ENCODE measurements at regions not wholly inside any gene's neighbourhood (a gene's known extent, or its start where the extent isn't known, plus 50 kb on each side); places are given as distances from the start of the nearest gene placed in this dataset.
A peak's percentile ranks its signal among the peaks of the same experiment; 100 is the strongest.
"Not testable (repeated sequence)": the region's sequence is repeated elsewhere in the genome, so short reads cannot be mapped to it uniquely, and the experiment has no call there.

DNA sequence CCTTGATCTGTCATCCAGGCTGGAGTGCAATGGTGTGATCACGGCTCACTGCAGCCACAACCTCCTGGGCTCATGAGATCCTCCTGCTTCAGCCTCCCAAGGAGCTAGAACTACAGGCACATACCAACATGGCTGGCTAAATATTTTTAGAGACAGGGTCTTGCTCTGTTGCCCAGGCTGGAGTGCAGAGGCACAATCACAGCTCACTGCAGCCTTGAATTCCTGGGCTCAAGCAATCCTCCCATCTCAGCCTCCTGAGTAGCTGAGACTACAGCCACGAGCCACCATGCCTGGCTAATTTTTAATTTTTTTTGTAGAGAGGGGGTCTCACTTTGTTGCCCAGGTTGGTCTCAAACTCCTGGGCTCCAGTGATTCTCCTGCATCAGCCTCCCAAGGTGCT, 106.3 kb upstream of the ZNF536 start:
- not testable (repeated sequence) for DNase-seq (ENCODE audit: low read depth in 4 of 4, low spot score in 3 of 4)

DNA sequence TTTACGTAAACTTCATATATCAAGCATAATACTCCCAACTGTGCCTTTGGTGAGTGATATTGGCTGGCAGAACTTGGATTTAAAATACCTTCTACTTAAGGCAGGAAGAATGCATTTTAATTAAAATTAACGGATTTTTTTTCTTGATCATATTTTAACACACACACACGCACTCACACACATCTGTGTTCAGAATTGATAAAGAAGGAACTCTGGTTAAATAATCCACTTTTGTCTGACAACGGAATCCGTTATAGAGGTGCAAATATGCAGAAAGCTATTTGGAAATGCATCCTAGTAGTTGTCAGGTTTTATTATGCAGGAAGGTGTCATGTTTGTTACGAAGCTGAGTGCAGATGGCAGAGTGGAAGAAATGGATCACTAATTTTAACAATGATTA, 105.5 kb upstream of the ZNF536 start:
- DNase-seq (ENCODE audit: low read depth in 4 of 4, low spot score in 3 of 4) = no peak

DNA sequence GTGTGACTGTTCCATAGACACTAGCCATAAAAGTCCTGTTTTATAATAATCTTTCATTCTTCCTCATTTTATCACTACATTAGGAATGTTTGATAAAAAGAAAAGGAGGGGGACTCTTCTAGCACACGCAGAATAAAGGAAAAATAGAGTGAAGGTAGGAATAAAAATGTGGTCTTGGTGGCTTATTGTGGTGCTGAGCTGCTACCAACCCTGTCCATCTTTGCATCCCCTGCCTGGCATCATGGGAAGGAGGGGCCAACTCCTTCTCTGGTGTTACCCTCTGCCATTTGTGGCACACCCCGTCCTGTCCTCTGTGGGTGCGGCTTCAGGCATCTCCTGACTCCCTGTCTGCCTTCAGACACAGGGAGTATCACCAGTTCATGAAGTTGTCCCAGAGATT, 104.9 kb upstream of the ZNF536 start:
- DNase-seq (ENCODE audit: low read depth in 4 of 4, low spot score in 3 of 4) = no peak

DNA sequence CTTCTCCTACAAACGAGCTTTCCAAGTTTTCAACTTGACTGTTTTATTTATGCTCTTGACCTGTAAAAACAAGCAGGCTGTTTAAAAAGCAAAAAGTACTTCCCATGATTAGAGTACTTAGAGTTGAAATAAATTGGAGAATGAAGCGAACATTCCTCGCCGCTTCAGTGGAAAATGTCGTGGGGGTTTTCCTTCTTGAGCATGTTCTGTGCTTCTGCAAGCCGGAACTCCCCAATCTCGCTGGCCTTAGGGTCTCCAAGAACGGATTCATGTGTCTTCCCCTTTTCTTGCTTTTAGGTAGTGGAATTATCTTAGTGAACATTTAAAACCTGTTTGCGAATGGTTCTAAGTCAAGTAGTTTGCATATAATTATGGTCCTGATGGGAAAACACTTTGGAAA, 103.6 kb upstream of the ZNF536 start:
- peak in 2 of 4 donors; percentile 12 to 22 for DNase-seq (ENCODE audit: low read depth in 4 of 4, low spot score in 3 of 4)

DNA sequence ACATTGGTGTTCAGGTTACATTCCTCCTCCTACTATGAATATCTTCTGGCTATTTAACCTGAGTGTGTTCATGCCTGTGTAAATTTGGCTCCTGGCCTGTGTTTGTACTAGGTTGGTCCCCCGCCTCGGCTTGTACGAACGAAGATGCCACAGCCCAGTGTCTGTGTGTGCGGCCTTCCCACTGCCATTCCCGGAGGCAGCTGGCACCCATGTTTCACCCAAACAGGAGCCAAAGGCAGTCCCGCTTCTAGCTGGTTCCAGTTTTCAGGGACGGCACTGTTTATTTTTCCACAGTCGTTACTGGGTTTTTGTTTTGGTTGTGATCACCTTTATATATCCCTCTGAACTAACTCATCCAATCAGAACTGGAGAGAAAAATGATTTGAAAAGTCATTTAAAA, 102.5 kb upstream of the ZNF536 start:
- DNase-seq (ENCODE audit: low read depth in 4 of 4, low spot score in 3 of 4) = no peak

DNA sequence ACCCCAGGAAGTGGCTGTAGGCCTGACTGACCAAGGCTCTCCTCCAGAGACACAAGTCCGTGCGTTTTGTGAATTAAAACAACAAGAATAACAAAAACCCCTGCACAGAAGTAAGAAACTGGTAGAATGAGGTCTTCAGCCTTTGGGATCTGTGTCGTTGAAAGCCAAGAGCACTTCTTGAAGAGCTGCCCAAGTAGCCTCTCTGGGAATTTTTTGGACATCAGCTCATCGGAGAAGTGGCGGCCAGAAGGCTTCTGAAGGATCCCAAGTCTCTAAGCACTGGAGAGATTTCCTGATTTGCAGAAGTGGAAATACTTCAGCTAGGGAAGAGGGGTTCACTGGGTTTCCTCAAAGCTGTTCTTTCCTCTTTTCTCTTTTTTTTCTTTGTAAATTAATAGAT, 100.4 kb upstream of the ZNF536 start:
- DNase-seq (ENCODE audit: low read depth in 4 of 4, low spot score in 3 of 4) = no peak

DNA sequence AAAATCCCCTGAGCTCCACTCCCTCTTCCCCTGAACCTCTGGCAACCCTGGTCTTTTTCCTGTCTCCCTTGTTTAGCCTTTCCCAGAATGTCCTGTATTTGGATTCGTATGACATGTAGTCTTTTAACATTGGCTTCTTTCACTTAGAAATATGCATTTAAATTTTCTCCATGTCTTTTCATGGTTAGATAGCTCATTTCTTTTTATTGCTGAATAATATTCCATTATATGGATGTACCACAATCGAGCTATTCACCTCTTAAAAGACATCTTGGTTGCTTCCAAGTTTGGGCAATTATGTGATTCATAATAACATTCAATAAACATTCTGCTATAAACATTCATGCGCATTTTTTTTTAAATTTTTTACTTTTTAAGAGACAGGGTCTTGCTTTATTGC, 99.6 kb upstream of the ZNF536 start:
- no peak for DNase-seq (ENCODE audit: low read depth in 4 of 4, low spot score in 3 of 4)

DNA sequence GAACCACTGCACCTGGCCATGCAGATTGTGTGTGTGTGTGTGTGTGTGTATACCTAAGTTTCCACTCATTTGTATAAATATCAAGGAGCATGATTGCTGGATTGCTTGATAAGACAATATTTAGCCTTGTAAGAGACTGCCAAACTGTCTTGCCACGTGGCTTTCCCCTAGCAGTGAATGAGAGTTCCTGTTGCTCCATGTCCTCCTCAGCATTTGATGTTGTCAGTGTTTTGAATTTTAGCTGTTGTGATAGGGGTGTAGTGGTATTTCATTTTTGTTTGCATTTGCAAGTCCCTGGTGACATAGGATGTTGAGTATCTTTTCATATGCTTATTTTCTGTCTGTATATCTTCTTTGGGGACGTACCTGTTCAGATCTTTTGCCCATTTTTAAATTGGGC, 99.0 kb upstream of the ZNF536 start:
- DNase-seq (ENCODE audit: low read depth in 4 of 4, low spot score in 3 of 4) = no peak

DNA sequence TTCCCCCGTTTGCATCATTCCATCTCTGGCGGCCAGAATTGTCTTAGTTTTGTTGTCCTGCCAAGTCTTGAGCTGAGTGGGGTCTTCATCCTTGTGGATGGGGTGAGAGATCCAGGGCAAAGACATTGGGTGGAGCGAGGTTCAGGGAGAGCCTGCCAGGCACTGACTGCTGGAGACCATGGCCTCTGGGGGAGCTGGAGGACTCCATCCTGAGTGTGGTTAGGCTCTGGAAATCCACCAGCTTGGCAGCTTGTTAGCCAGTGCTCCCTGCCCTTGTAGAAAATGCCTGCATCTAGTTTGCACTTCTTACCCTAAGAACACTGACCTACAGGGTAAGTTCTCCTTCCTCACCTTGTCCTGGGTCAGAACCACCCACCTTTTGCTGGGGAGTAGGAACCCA, 97.2 kb upstream of the ZNF536 start:
- no peak for DNase-seq (ENCODE audit: low read depth in 4 of 4, low spot score in 3 of 4)

DNA sequence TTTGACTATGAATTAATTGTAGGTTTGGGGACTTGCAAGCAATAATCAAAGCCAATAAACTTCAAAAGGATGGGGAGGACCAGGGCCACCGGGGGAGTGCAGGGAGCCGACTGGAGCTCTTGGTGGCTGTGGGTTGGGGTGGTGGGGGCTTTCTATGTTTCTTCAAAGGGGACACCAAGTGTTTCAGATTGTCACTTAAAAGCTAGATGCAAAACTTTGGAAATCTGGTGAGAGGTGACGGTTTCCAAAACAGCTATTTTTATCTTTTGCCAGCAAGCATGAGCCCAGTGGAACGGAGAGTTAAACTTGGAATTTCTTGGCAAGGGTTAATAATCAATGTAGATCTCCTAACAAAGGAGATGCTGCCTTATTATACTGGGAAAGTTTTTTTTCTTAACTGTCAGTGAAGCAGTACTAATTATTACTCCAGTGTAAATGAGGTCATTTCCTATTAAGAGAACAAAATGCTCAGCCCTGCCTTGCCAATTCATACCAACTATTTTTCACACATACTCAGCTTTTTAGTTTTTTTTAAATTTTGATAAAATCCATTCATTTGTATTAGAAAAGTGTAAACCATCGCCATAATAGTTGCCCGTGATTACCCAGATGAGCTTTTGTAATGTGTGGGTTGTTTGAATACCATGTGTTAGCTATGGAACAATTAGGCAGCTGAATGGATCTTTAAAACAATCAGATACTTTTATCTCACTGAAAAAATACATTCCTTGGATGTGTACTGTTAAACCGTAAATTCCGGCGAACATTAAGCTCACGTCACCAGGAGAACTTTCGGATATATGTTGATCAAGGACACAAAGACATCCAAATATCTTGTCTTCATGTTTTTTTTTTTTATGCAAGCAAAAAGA, 95.9 kb upstream of the ZNF536 start:
- DNase-seq (ENCODE audit: low read depth in 4 of 4, low spot score in 3 of 4) = no peak

DNA sequence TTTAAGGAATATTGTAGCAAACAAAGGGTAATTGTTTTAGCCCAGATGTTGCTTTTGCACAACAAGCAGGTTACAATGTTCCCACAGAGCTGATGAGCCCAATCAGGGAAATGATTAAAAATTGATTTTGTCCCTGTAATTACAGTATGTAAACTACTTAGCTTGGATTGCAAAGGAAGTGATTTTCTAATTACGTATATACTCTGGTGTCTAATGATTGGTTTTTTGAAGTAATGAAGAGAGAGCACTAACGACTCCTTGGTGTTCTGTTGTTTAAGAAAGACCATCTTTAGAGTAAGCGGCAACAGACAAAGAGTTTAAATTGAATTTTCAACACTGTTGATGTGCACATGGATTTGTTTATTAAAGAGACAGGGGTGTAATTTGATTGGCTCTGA, 95.3 kb upstream of the ZNF536 start:
- DNase-seq (ENCODE audit: low read depth in 4 of 4, low spot score in 3 of 4) = no peak

DNA sequence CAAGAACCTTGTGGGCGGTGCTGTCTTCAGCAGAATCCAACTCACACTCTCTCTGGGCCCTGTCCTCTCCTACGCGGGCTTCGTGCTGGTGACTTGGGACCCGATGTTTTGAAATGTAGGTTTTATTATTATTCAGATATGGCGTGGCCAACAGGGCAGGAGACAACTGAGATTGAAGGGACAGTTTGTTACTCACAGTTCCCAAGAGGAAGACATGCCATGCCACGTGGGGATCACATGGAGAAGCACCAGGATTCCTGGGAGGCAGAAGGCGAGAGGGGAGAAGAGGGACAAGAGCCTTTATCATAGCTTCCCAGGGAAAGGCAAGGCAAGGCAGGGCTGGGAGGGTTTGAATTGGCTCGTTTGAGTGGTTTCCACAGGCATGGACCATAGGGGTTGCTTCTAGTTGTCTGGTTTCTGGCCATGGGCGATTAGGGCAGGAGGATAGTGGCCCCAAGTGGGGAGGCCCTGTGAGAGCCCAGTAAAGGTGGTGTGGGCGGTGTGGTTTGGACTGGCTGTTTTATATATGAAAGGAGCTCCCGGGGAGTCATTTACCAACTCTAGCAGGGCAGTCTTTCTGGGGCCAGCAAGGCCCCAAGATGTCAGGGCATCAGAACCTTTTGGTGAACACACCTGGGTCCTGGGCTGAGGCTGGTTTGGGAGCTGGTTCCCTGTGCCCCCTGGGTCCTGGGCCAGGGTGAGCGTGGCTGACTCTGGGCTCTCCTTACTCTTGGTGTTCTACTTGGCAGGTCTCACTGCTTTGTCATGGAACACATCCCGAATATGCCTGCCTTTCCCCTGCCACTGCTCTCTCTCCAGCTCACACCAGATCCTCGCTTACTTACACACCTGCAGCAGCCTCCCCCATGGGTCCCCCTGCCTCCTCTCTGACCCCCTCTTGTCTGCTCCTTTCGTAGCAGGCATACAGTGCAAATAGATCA, 94.0 kb upstream of the ZNF536 start:
- DNase-seq (ENCODE audit: low read depth in 4 of 4, low spot score in 3 of 4) = no peak

DNA sequence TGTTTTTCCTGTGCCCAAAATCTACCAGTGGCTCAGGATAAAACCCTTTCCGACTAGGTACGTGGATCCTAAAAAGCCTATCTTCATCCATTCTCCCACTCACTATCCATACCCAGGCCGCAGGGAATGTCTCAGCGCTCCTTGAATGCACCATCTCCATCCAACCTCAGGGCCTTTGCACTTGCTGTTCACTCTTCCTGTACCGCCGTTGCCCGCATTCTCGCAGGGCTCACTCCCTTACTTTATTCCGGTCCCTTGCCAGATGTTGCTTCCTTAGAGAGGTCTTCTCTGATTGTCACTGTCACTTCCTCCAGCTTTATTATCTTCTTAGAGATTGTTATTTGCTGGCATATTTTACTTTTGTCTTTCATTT, 93.3 kb upstream of the ZNF536 start:
- no peak for DNase-seq (ENCODE audit: low read depth in 4 of 4, low spot score in 3 of 4)

DNA sequence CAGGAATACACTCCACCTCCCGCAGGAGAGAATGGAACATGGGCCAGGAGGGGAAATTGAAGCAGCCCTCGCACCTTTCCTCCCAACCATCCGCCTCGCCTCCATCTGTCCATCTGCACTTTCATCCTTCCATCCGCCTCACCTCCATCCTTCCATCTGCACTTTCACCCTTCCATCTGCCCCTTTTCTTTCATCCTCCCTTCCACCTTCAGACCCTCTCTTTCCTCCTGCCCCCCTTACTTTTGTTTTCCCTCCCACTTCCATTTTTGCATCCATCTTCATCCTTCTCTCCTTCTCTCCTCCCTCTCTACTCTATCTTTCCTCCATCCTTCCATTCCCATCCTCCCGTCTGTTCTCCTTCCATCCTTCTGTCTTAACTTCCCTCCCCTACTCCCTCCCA, 92.2 kb upstream of the ZNF536 start:
- no peak for DNase-seq (ENCODE audit: low read depth in 4 of 4, low spot score in 3 of 4)

DNA sequence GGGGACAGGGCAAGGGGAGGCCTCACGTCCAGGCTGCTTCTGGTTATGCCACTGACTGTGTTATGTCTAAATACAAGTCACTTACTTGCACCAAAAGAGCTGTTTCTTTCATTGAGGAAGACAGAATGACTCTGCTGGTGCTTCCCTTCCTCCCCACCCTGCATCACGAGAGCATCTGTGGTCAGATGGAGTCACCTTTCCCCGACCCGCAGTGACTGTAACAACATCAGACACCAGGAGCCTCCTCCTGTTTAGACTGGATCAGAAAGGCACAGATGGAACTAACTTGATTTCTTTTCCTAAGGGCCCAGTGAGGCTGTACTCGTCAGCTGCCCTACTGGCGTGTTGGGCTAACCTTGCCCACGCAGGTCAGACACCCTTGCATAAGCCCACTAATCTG, 90.3 kb upstream of the ZNF536 start:
- DNase-seq (ENCODE audit: low read depth in 4 of 4, low spot score in 3 of 4) = no peak

DNA sequence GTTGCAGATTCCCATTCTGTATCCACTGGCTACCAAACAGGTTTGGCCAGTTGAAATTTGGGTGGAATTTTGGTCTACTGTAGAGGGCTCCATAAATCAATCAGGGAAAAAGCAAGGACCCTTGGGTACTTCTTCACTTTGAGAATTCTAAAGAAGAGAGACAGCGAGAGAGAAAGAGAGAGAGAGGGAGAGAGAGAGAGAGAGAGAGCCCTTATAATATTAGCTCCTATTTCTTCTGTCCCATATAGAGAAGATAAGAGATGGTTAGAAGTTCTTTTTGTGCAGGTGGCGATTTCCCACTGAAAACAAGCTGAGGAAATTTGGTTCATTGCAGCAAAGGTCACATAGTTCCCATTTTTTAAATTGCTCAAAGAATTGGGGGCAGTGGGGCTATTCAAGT, 88.6 kb upstream of the ZNF536 start:
- no peak for DNase-seq (ENCODE audit: low read depth in 4 of 4, low spot score in 3 of 4)

DNA sequence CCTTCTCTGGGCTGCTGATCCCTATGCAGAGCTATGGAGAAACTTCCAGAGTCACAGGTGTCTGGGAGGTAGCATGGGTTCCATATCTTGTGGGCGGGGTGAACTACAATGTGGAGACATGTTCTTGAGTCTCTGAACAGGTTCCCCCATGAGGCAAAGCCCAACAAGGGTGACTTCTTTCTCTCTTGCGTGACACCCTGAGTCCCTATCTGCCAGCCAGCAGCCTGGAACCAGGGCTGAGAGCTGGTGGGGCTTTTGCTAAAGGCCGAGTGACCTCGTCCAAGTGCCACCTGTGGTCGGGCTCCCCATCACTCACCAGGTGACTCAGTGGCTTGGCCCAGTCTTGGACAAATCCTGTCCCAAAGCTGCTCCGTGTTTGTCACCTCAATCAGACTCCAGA, 88.0 kb upstream of the ZNF536 start:
- no peak for DNase-seq (ENCODE audit: low read depth in 4 of 4, low spot score in 3 of 4)

DNA sequence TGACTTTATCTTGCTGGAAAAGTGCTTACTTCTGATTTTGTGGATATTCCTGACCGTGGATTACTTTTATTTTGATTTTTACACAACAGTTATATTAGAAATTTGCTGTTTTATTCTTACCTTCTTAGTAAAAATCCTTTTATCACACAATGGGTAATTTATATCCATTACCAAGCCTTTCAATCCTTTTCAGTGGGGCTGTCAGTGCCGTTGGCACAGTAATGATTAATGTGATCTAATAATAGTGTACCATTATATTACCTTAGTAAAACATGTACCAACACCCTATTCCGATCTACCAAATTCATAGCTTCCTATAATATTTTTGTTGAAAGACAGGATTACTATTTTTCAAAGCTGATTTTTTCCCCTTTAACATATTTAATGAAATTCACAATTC, 87.3 kb upstream of the ZNF536 start:
- DNase-seq (ENCODE audit: low read depth in 4 of 4, low spot score in 3 of 4) = no peak

DNA sequence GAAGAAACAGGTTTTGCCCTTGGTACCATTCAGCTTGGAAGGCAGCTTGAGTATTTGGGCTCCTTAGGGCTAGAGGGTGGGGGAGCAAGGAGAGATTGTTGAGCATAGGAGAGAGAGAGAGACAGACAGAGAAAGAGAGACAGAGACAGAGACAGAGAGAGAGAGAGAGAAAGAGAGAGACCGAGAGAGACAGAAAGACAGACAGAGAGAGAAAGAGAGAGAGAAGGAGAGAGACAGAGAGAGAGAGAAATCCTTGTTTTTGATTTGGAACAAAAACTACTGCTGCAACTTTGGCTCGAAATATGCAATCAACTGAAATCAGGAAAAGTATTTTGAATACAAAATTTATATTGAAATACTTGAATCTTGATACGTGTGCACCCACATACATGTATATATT, 85.8 kb upstream of the ZNF536 start:
- DNase-seq (ENCODE audit: low read depth in 4 of 4, low spot score in 3 of 4) = no peak

DNA sequence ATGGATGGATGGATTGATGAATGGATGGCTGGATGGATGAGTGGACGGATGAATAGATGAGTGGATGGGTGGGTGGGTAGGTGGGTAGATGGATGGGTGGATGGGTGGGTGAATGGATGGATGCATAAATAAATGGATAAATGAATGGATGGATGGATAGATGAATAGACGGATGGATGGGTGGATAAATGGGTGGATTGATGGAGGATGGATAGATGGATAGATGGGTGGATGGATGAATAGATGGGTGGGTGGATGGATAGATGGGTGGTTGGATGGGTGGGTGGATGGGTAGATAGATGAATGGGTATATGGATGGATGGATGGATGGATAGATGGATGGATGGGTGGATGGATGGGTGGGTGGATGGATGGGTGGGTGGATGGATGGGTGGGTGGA, 84.9 kb upstream of the ZNF536 start:
- no peak for DNase-seq (ENCODE audit: low read depth in 4 of 4, low spot score in 3 of 4)

DNA sequence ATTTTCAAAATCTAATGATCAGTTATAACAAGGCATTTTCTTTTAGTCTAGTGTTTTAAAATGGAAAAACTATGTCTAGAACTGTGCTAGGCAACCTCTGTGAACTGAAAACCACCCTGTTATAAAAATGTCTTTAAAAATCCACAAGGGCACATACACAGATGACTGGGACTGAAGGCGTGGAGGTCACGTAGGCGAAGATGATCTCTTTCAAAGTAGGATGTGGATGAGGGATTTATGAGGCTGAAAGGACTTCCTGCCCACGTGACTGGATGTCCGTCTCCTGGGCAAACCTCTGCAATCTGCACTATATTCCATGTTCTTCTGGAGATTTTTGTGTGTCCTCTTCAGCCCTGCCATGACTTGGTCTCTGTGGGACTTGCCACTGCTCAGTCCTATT, 84.2 kb upstream of the ZNF536 start:
- DNase-seq (ENCODE audit: low read depth in 4 of 4, low spot score in 3 of 4) = no peak

DNA sequence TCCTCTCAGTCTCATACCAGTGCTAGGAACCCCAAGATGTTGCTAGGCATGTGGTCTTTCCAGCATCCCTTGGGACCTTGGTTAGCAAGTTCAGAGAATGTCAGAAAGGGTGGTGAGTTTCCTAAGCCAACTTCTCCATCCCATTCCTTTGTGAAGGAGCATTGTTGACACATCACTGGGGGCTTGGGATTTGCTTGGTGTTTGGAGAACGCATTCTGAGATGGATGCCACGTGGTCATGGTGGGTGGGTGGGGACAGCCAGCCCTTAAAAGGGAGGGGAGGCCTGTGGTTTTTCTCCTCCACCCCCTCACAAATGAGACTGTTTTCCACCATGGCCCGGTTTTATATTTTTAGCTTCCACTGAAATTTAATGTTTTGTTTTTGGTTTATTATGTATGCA, 83.3 kb upstream of the ZNF536 start:
- no peak for DNase-seq (ENCODE audit: low read depth in 4 of 4, low spot score in 3 of 4)
